Suprapubic skin (tissue), 4 donors: ENCODE measurements at regions not wholly inside any gene's neighbourhood (a gene's known extent, or its start where the extent isn't known, plus 50 kb on each side); places are given as distances from the start of the nearest gene placed in this dataset.

Experiments
- DNase-seq, 2 donors: peaks; one replicate each; pipeline ENCODE4 v3.0.0-alpha.2; 2019; ENCODE audit warnings: low spot score in 2 of 2
- H3K27ac ChIP-seq: fragments of 200-600 bp; sonication (generic); one replicate; pipeline ENCODE4 v1.5.1; 2019
- H3K27me3 ChIP-seq: fragments of 200-600 bp; sonication (generic); one replicate; pipeline ENCODE4 v1.5.1; 2019
- H3K36me3 ChIP-seq: fragments of 200-600 bp; sonication (generic); one replicate; pipeline ENCODE4 v1.5.1; 2019
- H3K4me1 ChIP-seq: fragments of 200-600 bp; sonication (generic); one replicate; pipeline ENCODE4 v1.5.1; 2019
- H3K4me3 ChIP-seq: fragments of 200-600 bp; sonication (generic); one replicate; pipeline ENCODE4 v1.5.1; 2019; ENCODE audit warnings: mild to moderate bottlenecking
- H3K9me3 ChIP-seq: fragments of 200-600 bp; sonication (generic); one replicate; pipeline ENCODE4 v1.5.1; 2019
- EP300 ChIP-seq: sonication (generic); formaldehyde crosslinking; IDR thresholded peaks from one replicate; pipeline ENCODE4 v1.6.1; 2017; ENCODE audit warnings: antibody characterized with exemption
- POLR2A ChIP-seq, 2 donors: fragments of 450-650 bp; IDR thresholded peaks; one replicate each; pipeline ENCODE4 v1.6.1; 2017; ENCODE audit warnings: antibody characterized with exemption in 2 of 2, mild to moderate bottlenecking in 2 of 2, moderate library complexity in 2 of 2
- POLR2AphosphoS5 ChIP-seq, 3 donors: sonication (generic); formaldehyde crosslinking; IDR thresholded peaks; one replicate each; pipeline ENCODE4 v1.6.1; 2017; ENCODE audit warnings: antibody characterized with exemption in 3 of 3
- WGBS: methylation state at CpG from one replicate; pipeline ENCODE4 v1.1.5; 2018; 5-methylcytosine and 5-hydroxymethylcytosine counted together
- TF ChIP-seq, protein P1 (sequence below), 2 donors: fragments of 200-600 bp in 1 of 2; fragments of 450-650 bp in 1 of 2; sonication (generic) in 1 of 2; IDR thresholded peaks; one replicate each; pipeline ENCODE4 v1.5.1; 2016 to 2019; ENCODE audit warnings: antibody characterized with exemption in 2 of 2, mild to moderate bottlenecking in 1 of 2, moderate library complexity in 1 of 2

DNA sequence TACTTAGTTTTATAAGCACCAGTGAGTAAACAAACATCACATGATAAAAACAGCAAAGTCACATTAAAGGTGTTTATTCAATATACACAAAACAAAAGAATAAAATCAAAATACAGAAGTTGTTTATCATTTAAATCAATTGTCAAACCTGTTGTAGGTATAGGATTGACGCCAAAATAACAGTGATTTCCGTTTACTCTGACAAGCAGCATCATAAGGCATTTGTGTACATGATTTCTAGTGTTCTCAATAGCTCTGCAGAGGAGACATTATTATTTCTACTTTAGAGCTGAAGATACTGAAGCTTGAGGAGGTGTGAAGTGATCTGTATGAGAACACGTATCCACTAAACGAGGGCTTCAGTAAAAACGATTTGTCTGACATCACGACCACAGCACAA, 171.9 kb downstream of the CCDC59 start:
- no peak overlapping the region for H3K27ac ChIP-seq
- no peak for DNase-seq
- H3K4me1 ChIP-seq, result no peaks in the 10 kb centered on the region
- TF ChIP-seq EP300 (no peak), POLR2AphosphoS5 (IDR thresholded peaks at IDR 0.05) (no peak), POLR2A (IDR thresholded peaks at IDR 0.05) (no peak)
- TF ChIP-seq, protein P1, sequence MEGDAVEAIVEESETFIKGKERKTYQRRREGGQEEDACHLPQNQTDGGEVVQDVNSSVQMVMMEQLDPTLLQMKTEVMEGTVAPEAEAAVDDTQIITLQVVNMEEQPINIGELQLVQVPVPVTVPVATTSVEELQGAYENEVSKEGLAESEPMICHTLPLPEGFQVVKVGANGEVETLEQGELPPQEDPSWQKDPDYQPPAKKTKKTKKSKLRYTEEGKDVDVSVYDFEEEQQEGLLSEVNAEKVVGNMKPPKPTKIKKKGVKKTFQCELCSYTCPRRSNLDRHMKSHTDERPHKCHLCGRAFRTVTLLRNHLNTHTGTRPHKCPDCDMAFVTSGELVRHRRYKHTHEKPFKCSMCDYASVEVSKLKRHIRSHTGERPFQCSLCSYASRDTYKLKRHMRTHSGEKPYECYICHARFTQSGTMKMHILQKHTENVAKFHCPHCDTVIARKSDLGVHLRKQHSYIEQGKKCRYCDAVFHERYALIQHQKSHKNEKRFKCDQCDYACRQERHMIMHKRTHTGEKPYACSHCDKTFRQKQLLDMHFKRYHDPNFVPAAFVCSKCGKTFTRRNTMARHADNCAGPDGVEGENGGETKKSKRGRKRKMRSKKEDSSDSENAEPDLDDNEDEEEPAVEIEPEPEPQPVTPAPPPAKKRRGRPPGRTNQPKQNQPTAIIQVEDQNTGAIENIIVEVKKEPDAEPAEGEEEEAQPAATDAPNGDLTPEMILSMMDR (IDR thresholded peaks at IDR 0.05), result no peak
- H3K36me3 ChIP-seq, result no peaks in the 10 kb centered on the region
- H3K9me3 ChIP-seq, result no peaks in the 10 kb centered on the region
- WGBS, result 87% methylated on average over 6 of the region's 6 CpGs
- H3K27me3 ChIP-seq, result no peaks in the 10 kb centered on the region
- no peak overlapping the region for H3K4me3 ChIP-seq

DNA sequence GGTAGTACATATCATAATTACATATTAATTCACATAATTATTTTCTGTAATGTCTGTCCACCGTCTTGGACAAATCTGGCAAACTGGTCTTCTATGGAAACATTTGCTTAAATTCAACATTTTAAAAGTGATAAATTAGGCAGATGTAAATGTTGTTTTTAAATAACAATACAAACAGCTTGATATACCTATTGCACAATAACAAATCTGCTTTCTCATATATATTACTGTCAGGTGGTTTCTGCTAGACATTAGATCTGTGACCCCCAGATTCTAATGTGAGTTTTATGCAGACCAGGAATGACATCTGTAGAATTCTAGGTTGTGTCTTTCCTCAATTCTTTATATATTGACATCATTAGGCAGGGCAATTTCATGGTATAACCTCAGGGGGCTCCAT, 173.3 kb downstream of the CCDC59 start:
- DNase-seq, result no peak
- Histone ChIP-seq H3K9me3 (no peaks in the 10 kb centered on the region), H3K27me3 (no peaks in the 10 kb centered on the region), H3K27ac (no peak overlapping the region), H3K4me3 (no peak overlapping the region), H3K36me3 (no peaks in the 10 kb centered on the region), H3K4me1 (no peaks in the 10 kb centered on the region)
- TF ChIP-seq POLR2AphosphoS5 (IDR thresholded peaks at IDR 0.05) (no peak), POLR2A (IDR thresholded peaks at IDR 0.05) (no peak), EP300 (no peak)
- TF ChIP-seq, protein P1 (IDR thresholded peaks at IDR 0.05), result no peak
- 82% methylated on average over 1 of the region's 1 CpG for WGBS

- H3K4me1 ChIP-seq, result no peaks in the 10 kb centered on the region
- H3K4me3 ChIP-seq, result no peak overlapping the region
- H3K27ac ChIP-seq, result no peak overlapping the region
- H3K9me3 ChIP-seq, result no peaks in the 10 kb centered on the region
- H3K27me3 ChIP-seq, result no peaks in the 10 kb centered on the region
- TF ChIP-seq EP300, result no peak
- TF ChIP-seq, protein P1 (IDR thresholded peaks at IDR 0.05), result no peak
- no peak for TF ChIP-seq POLR2A (IDR thresholded peaks at IDR 0.05)
- TF ChIP-seq POLR2AphosphoS5 (IDR thresholded peaks at IDR 0.05), result no peak
- H3K36me3 ChIP-seq, result no peaks in the 10 kb centered on the region
- DNase-seq, result no peak
- 63% methylated on average over 4 of the region's 4 CpGs for whole genome bisulfite sequencing
Observed at GRCh38 chr12:82182601-82183190, 175.5 kb downstream of the CCDC59 start.

DNA sequence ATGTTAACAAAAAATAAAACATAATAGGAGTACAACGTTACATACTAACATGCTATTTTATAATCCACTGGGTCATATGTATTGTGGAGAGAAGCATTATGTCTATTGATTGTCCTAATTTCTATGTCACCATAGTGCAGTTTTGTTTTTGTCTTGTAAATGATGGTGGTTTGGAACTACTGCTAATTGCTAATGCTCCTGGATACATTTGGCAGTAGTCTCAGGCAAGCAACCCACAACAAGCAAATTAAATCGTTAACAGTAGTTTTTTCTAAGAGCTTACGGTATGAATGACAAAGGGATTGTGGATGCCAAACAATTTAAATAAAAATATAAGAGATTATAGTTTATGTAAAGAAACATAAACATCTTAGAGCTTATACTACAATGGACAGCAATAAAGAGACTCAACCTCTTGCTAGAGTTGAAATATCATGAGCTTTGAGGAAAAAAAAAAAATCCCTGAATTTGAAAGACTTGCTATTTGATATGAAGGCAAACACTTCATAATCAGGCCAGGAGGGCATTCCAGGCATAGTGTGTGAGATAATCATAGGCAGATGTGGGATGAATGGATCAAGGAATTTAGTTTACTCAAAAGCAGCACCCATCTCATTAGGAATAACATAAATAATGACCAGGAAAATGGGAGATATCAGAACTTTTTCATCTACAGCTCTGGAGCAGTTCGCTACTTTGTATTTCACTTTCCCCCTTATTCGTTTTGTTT, 181.3 kb downstream of the CCDC59 start:
- TF ChIP-seq POLR2AphosphoS5 (IDR thresholded peaks at IDR 0.05) (no peak), POLR2A (IDR thresholded peaks at IDR 0.05) (no peak), EP300 (no peak)
- TF ChIP-seq, protein P1 (IDR thresholded peaks at IDR 0.05), result no peak
- DNase-seq, result no peak
- Histone ChIP-seq H3K27me3 (no peaks in the 10 kb centered on the region), H3K36me3 (no peaks in the 10 kb centered on the region), H3K27ac (no peak overlapping the region), H3K4me1 (no peaks in the 10 kb centered on the region), H3K9me3 (no peaks in the 10 kb centered on the region), H3K4me3 (no peak overlapping the region)
- WGBS, result 59% methylated on average over 5 of the region's 5 CpGs

DNA sequence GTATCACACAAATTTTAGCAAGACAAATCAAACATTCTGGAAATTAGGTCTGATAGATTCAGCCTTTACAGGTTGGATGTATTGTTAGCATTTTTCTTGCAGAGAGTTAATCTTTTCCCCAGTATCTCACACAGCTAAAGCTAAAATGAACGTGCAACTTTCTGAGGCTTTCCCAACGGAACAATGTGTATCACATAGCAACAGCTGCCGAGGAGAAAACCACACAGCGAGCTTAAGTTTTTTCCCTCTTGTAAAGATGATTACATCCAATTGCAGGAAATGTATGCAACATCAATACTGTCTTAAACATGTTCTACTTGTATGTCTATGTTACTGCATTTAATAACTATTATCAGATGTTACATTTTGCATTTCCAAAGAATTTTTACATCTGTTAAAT, 182.2 kb downstream of the CCDC59 start:
- no peak for DNase-seq
- Histone ChIP-seq H3K27ac (no peak overlapping the region), H3K36me3 (no peaks in the 10 kb centered on the region), H3K27me3 (no peaks in the 10 kb centered on the region), H3K9me3 (no peaks in the 10 kb centered on the region), H3K4me3 (no peak overlapping the region), H3K4me1 (no peaks in the 10 kb centered on the region)
- TF ChIP-seq POLR2AphosphoS5 (IDR thresholded peaks at IDR 0.05), result no peak
- TF ChIP-seq EP300, result no peak
- TF ChIP-seq POLR2A (IDR thresholded peaks at IDR 0.05), result no peak
- TF ChIP-seq, protein P1 (IDR thresholded peaks at IDR 0.05), result no peak
- WGBS, result 55% methylated on average over 4 of the region's 4 CpGs
